Kidney (tissue), 13 donors: ENCODE measurements at regions not wholly inside any gene's neighbourhood (a gene's known extent, or its start where the extent isn't known, plus 50 kb on each side); places are given as distances from the start of the nearest gene placed in this dataset.
A peak's percentile ranks its signal among the peaks of the same experiment; 100 is the strongest.

Source experiments
- DNase-seq, 5 donors: peaks; one replicate each; pipeline ENCODE4 v3.0.0-alpha.2; 2013 to 2020
- FAIRE-seq: peaks from 2 replicates; lab custom pipeline; 2012; peaks lifted over from hg19 to GRCh38; lab: Jason Lieb, UNC
- H3K27ac ChIP-seq, 2 donors: one replicate each; pipeline ENCODE4 v1.7.0; 2013; ENCODE audit warnings: low read depth in 2 of 2, low read length in 2 of 2, inconsistent platforms in 1 of 2
- H3K27me3 ChIP-seq: one replicate; pipeline ENCODE4 v1.7.1; 2013; ENCODE audit warnings: low read length, inconsistent platforms; ENCODE audit not compliant: control insufficient read depth, insufficient read depth
- H3K36me3 ChIP-seq, 3 donors: one replicate each; pipeline versions ENCODE4 v1.7.0 to v1.7.1; 2013; ENCODE audit warnings: low read length in 3 of 3, control low read depth in 1 of 3, inconsistent platforms in 1 of 3; ENCODE audit not compliant: insufficient read depth in 3 of 3, control insufficient read depth in 2 of 3
- H3K4me1 ChIP-seq, 3 donors: one replicate each; pipeline versions ENCODE4 v1.7.0 to v1.7.1; 2013; ENCODE audit warnings: low read length in 3 of 3, inconsistent platforms in 1 of 3, low read depth in 1 of 3; ENCODE audit not compliant: control insufficient read depth in 2 of 3, insufficient read depth in 2 of 3
- H3K4me3 ChIP-seq, 3 donors: one replicate each; pipeline versions ENCODE4 v1.7.0 to v1.8.1; 2013; ENCODE audit warnings: low read length in 3 of 3, control low read depth in 1 of 3, inconsistent platforms in 1 of 3
- H3K9ac ChIP-seq, 3 donors: one replicate each; pipeline versions ENCODE4 v1.7.0 to v1.7.1; 2013; ENCODE audit warnings: low read length in 3 of 3, control low read depth in 1 of 3, inconsistent platforms in 1 of 3
- H3K9me3 ChIP-seq, 3 donors: one replicate each; pipeline versions ENCODE4 v1.7.0 to v1.7.1; 2013; ENCODE audit warnings: low read length in 3 of 3, control low read depth in 1 of 3, inconsistent platforms in 1 of 3; ENCODE audit not compliant: control insufficient read depth in 2 of 3, insufficient read depth in 1 of 3
- intact Hi-C: fragments of 100-400 bp; cut with DNase I; formaldehyde crosslinking; loops from one replicate; pipeline ENCODE4 v1.11.1; 2022
- TF ChIP-seq, protein P1 (sequence below): IDR thresholded peaks from 3 replicates; pipeline ENCODE4 v1.5.1; 2012; ENCODE audit warnings: mild to moderate bottlenecking, moderate library complexity, borderline replicate concordance; ENCODE audit not compliant: insufficient read depth; ENCODE audit errors: extremely low read depth
- donor health status: control.
- donor health status: control.
- donor health status: control.
- donor health status: control.
- donor health status: control.
- donor health status: DM: yes; HTN: yes; CAD: no.
- donor health status: Normal renal cell carcinoma (clear cell type).

DNA sequence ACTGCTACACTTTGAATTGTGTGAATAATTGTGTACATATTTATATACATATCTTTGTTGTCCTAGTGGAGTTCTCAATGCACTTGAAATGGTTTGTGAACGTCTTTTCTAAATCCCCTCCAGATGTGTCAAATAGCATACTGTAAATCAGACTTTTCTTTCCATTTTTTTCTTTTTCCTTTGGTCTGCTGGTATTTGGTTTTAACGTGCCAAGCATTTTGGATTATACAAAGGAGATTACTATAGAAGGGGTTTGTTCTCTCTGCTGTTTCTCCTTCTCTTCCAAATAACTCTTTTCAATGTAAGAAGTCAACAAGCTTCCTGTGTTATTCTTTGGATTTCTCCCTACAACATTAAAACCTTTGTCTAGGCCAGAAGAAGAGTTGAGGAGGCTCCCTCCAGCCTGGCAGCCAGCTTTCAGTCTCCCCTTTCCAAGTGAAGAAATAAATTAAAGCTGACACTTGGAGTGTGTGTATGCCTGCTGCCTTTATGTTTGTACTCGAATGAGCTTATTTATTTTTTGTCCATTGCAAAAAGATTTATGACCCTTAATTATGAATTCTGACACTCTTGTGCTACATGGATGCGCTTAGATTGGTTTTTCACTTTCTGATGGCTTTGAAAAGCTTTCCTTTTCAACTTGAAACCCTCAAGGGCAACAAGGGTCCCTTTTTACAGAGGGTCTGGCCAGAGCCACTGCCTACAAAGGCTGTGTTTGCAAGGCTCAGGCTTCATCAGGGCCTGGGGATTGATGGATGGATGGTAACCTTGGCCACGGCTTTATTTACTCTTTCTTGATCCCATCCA lies 107.8 kb downstream of the RAB18 start:
- no peak overlapping the region for H3K9ac ChIP-seq
- no peak overlapping the region for H3K4me3 ChIP-seq
- no peaks in the 10 kb centered on the region for H3K4me1 ChIP-seq
- no peaks in the 10 kb centered on the region for H3K9me3 ChIP-seq
- FAIRE-seq: no peak
- no peaks in the 10 kb centered on the region for H3K27me3 ChIP-seq
- H3K27ac ChIP-seq: no peak overlapping the region
- intact Hi-C loops: no loop called here
- peak in 2 of 5 donors; percentile 32 to 49 for DNase-seq
- TF ChIP-seq, protein P1, sequence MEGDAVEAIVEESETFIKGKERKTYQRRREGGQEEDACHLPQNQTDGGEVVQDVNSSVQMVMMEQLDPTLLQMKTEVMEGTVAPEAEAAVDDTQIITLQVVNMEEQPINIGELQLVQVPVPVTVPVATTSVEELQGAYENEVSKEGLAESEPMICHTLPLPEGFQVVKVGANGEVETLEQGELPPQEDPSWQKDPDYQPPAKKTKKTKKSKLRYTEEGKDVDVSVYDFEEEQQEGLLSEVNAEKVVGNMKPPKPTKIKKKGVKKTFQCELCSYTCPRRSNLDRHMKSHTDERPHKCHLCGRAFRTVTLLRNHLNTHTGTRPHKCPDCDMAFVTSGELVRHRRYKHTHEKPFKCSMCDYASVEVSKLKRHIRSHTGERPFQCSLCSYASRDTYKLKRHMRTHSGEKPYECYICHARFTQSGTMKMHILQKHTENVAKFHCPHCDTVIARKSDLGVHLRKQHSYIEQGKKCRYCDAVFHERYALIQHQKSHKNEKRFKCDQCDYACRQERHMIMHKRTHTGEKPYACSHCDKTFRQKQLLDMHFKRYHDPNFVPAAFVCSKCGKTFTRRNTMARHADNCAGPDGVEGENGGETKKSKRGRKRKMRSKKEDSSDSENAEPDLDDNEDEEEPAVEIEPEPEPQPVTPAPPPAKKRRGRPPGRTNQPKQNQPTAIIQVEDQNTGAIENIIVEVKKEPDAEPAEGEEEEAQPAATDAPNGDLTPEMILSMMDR: no peak
- H3K36me3 ChIP-seq: no peaks in the 10 kb centered on the region

DNA sequence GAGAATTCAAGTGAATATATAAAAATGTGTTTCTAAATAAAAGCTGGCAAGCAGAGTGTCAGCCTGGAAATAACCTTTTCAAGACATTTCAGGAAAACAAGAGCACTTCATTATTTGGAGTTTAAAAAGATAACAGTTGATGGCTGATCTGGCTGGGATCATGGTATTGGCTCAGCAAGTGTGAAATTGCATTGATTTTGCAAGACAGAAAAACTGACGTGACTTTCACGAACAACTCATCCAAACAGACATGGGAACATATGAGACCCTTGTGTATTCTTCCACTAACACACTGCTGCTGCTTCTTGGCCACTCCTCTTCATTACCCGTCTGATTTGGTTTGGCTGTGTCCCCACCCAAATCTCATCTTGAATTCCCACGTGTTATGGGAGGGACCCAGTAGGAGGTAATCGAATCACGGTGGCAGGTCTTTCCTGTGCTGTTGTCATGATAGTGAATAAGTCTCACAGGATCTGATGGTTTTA lies 108.5 kb downstream of the RAB18 start:
- FAIRE-seq: no peak
- no peaks in the 10 kb centered on the region for H3K4me1 ChIP-seq
- H3K4me3 ChIP-seq: no peak overlapping the region
- no peak overlapping the region for H3K27ac ChIP-seq
- H3K36me3 ChIP-seq: no peaks in the 10 kb centered on the region
- no peak overlapping the region for H3K9ac ChIP-seq
- TF ChIP-seq, protein P1: no peak
- DNase-seq: no peak
- no peaks in the 10 kb centered on the region for H3K9me3 ChIP-seq
- intact Hi-C loops: no loop called here
- H3K27me3 ChIP-seq: no peaks in the 10 kb centered on the region

DNA sequence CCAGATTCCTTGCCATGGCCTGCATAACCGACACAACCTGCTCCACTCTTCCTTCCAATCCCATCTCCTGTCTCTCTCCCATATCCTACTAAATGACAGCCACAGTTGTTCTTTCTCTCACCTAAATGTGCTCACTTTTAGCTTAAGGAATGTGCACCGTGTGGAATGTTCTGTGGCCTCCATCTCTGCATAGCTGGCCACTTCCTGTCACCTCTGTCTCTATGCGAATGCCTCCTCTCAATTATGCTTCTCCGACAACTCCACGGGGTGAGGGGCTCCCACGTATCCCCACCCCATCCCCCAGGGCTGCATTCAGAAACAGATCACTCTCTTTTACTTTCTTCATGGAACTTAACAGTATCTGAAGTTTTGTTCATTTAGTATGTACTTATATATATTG lies 110.7 kb downstream of the RAB18 start:
- Histone ChIP-seq H3K36me3 (no peaks in the 10 kb centered on the region), H3K9ac (no peak overlapping the region), H3K9me3 (no peaks in the 10 kb centered on the region), H3K4me3 (no peak overlapping the region), H3K27me3 (no peaks in the 10 kb centered on the region), H3K4me1 (no peaks in the 10 kb centered on the region), H3K27ac (no peak overlapping the region)
- intact Hi-C loops: no loop called here
- DNase-seq (peak in 1 of 5 donors; percentile 34), FAIRE-seq (no peak)
- TF ChIP-seq, protein P1: no peak
